CD14-positive monocyte (primary cell): ENCODE measurements at regions not wholly inside any gene's neighbourhood (a gene's known extent, or its start where the extent isn't known, plus 50 kb on each side); places are given as distances from the start of the nearest gene placed in this dataset.
A peak's percentile ranks its signal among the peaks of the same experiment; 100 is the strongest.

Experiments used
- DNase-seq, 3 donors: peaks; one replicate each; pipeline ENCODE4 v3.0.0-alpha.2; 2011 to 2022
- H2AFZ ChIP-seq: 2 replicates; pipeline ENCODE4 v1.6.0; 2012; ENCODE audit warnings: mild to moderate bottlenecking, low read depth, low read length, inconsistent platforms; ENCODE audit not compliant: insufficient read depth, poor library complexity, severe bottlenecking
- H3K27ac ChIP-seq, 2 donors: 1 replicate in 1 of 2; 2 replicates in 1 of 2; pipeline ENCODE4 v1.5.1; 2012 to 2013; ENCODE audit warnings: low read length in 2 of 2, control low read depth in 1 of 2, inconsistent platforms in 1 of 2, low read depth in 1 of 2, mild to moderate bottlenecking in 1 of 2
- H3K27me3 ChIP-seq, 2 donors: one replicate each; pipeline versions ENCODE4 v1.6.0 to v1.6.1; 2011 to 2013; ENCODE audit warnings: low read length in 2 of 2; ENCODE audit not compliant: control insufficient read depth in 2 of 2, insufficient read depth in 2 of 2
- H3K36me3 ChIP-seq, 2 donors: replicated peaks in 1 of 2; 1 replicate in 1 of 2; 2 replicates in 1 of 2; pipeline versions ENCODE4 v1.5.1 to v1.6.1; 2012 to 2013; ENCODE audit warnings: low read length in 2 of 2, control low read depth in 1 of 2, inconsistent platforms in 1 of 2, mild to moderate bottlenecking in 1 of 2; ENCODE audit not compliant: insufficient read depth in 2 of 2, control insufficient read depth in 1 of 2
- H3K4me1 ChIP-seq, 2 donors: 1 replicate in 1 of 2; 2 replicates in 1 of 2; pipeline versions ENCODE4 v1.5.1 to v1.6.1; 2012 to 2013; ENCODE audit warnings: low read length in 2 of 2, control low read depth in 1 of 2, inconsistent platforms in 1 of 2, mild to moderate bottlenecking in 1 of 2, moderate library complexity in 1 of 2; ENCODE audit not compliant: insufficient read depth in 2 of 2, control insufficient read depth in 1 of 2
- H3K4me2 ChIP-seq: replicated peaks from 2 replicates; pipeline ENCODE3; 2012; ENCODE audit warnings: low read length, moderate library complexity, mild to moderate bottlenecking; ENCODE audit not compliant: poor library complexity, severe bottlenecking; ENCODE audit errors: extremely low read depth
- H3K4me3 ChIP-seq, 3 experiments: fragments of 200-600 bp in 1 of 3; sonication (generic) in 1 of 3; replicated peaks in 1 of 3; 1 replicate in 2 of 3; 2 replicates in 1 of 3; pipeline ENCODE4 v1.5.1; 2011 to 2013; ENCODE audit warnings: low read length in 3 of 3, mild to moderate bottlenecking in 3 of 3, control low read depth in 2 of 3, low read depth in 2 of 3, inconsistent platforms in 1 of 3, moderate library complexity in 1 of 3
- H3K79me2 ChIP-seq: 2 replicates; pipeline ENCODE4 v1.6.0; 2012; ENCODE audit warnings: mild to moderate bottlenecking, control low read depth, inconsistent platforms, low read length, moderate library complexity; ENCODE audit not compliant: insufficient read depth
- H3K9ac ChIP-seq: 2 replicates; pipeline ENCODE4 v1.6.0; 2017; ENCODE audit warnings: low read length, mild to moderate bottlenecking; ENCODE audit not compliant: insufficient read depth, poor library complexity, severe bottlenecking
- H3K9me3 ChIP-seq, 2 donors: replicated peaks in 1 of 2; 1 replicate in 1 of 2; 2 replicates in 1 of 2; pipeline versions ENCODE4 v1.5.1 to v1.6.1; 2012 to 2013; ENCODE audit warnings: low read length in 2 of 2, control low read depth in 1 of 2; ENCODE audit not compliant: control insufficient read depth in 1 of 2, insufficient read depth in 1 of 2
- H4K20me1 ChIP-seq: 2 replicates; pipeline ENCODE4 v1.6.0; 2012; ENCODE audit warnings: mild to moderate bottlenecking, low read length, control low read depth, moderate library complexity; ENCODE audit not compliant: insufficient read depth
- H3K27ac Mint-ChIP-seq, 7 donors: one replicate each; pipeline ENCODE4 v1.8.0; 2020; ENCODE audit warnings: mild to moderate bottlenecking in 7 of 7, mixed read lengths in 7 of 7, moderate library complexity in 6 of 7, inconsistent platforms in 2 of 7
- H3K27me3 Mint-ChIP-seq, 3 donors: one replicate each; pipeline ENCODE4 v1.8.0; 2021 to 2022; ENCODE audit warnings: low read depth in 3 of 3, mild to moderate bottlenecking in 3 of 3, mixed read lengths in 3 of 3, moderate library complexity in 3 of 3, inconsistent platforms in 1 of 3
- H3K36me3 Mint-ChIP-seq, 2 donors: one replicate each; pipeline ENCODE4 v1.8.0; 2020; ENCODE audit warnings: mixed read lengths in 2 of 2, inconsistent platforms in 1 of 2, mild to moderate bottlenecking in 1 of 2
- H3K4me1 Mint-ChIP-seq: one replicate; pipeline ENCODE4 v1.8.0; 2020; ENCODE audit warnings: mild to moderate bottlenecking, mixed read lengths
- H3K4me3 Mint-ChIP-seq, 2 donors: one replicate each; pipeline ENCODE4 v1.8.0; 2020; ENCODE audit warnings: mild to moderate bottlenecking in 2 of 2, mixed read lengths in 2 of 2, moderate library complexity in 1 of 2
- H3K9me3 Mint-ChIP-seq, 7 donors: one replicate each; pipeline ENCODE4 v1.8.0; 2020 to 2022; ENCODE audit warnings: mixed read lengths in 7 of 7, mild to moderate bottlenecking in 6 of 7, moderate library complexity in 6 of 7, inconsistent platforms in 2 of 7
- CTCF ChIP-seq: fragments of 200-600 bp; IDR thresholded peaks from one replicate; pipeline ENCODE4 v1.8.0; 2022; ENCODE audit warnings: antibody characterized with exemption, mild to moderate bottlenecking
- WGBS: methylation state at CpG from one replicate; pipeline ENCODE4 v1.1.5; 2013; ENCODE audit warnings: missing lambda C conversion rate; ENCODE audit not compliant: insufficient coverage; 5-methylcytosine and 5-hydroxymethylcytosine counted together
- intact Hi-C, 2 donors: fragments of 100-400 bp; cut with micrococcal nuclease; formaldehyde crosslinking; loops; one replicate each; pipeline versions ENCODE4 v1.15.0 to v1.15.1; 2023

DNA sequence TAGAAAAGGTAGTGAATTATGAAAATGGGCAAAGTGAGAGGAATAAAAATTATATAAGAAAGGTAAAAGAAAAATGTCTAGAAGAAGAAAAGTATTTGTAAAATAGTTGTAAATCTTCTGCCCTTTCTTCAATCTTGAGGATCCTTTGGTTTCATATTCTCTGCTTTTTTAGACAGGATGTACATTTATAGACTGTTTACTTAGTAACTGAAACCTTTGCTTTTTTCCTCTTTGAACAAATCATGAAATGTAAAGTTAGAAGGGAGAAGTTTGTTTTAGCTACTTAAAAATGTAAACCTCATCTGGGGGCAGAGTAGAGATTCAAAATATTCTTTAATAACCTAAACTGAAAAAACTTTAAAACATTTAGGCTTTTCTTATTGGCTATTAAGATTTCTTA lies 150.4 kb upstream of the ITGA4 start:
- Histone ChIP-seq H3K27me3 (no peaks in the 10 kb centered on the region), H4K20me1 (no peaks in the 10 kb centered on the region), H3K4me1 (peaks cover 58 to 74% of the 10 kb centered on the region in 2 donors), H3K9ac (no peak overlapping the region), H2AFZ (peak overlapping the region; percentile 46), H3K9me3 (no peaks in the 10 kb centered on the region), H3K36me3 (no peaks in the 10 kb centered on the region), H3K4me2 (peak overlapping the region; percentile 62), H3K79me2 (no peaks in the 10 kb centered on the region), H3K4me3 (peak overlapping the region in 1 of 3 experiments; percentile 33), H3K27ac (peak overlapping the region in 1 of 2 donors; percentile 90)
- H3K4me3 Mint-ChIP-seq, result peak overlapping the region in 1 of 2 donors; percentile 74
- peak overlapping the region; percentile 74 to 95 (median 94) for H3K27ac Mint-ChIP-seq
- DNase-seq, result peak in 1 of 3 donors; percentile 4
- intact Hi-C loops, result loop anchor here (5.0 to 10.0 kb wide), 4 partner anchors 52 to 151 kb away; partner anchors contain the start of gene ITGA4 (in 2 of the 2)
- no peaks in the 10 kb centered on the region for H3K27me3 Mint-ChIP-seq
- peaks cover 67% of the 10 kb centered on the region for H3K4me1 Mint-ChIP-seq
- no peak for TF ChIP-seq CTCF
- no peaks in the 10 kb centered on the region for H3K36me3 Mint-ChIP-seq
- no peaks in the 10 kb centered on the region for H3K9me3 Mint-ChIP-seq

DNA sequence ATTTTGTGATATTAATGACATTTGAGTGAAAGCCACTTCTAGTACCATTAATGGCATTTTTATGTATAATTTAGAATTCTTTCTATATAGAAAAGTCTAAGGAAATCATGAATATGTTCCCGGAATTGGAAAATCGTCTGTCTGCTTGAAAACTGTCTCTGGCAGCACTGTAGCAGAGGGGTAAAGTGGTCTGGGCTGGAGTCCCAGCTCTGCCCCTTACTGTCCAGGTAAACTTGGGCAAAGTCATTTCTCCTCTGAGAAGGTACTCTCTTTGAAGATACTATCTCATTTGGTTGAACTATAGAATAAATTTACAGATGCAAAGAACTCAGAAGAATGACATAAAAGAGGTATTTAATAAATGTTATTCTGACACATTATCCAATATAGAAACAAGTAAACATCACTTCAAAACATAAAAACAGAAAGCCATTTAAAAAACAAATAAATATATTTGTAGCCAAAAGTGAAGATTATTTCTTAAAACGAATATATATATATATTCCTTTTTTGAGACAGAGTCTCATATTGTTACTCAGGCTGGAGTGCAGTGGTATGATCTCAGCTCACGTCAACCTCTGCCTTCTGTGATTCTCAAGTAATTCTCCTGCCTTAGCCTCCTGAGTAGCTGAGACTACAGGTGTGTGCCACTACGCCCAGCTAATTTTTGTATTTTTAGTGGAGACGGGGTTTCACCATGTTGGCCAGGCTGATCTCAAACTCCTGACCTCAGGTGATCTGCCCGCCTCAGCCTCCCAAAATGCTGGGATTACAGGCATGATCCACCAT lies 149.8 kb upstream of the ITGA4 start:
- 57% methylated on average over 1 of the region's 7 CpGs for WGBS
- Mint-ChIP-seq H3K27me3 (no peaks in the 10 kb centered on the region), H3K9me3 (no peaks in the 10 kb centered on the region)

More for the DNA sequence above, 149.8 kb upstream of the ITGA4 start:
- Mint-ChIP-seq H3K4me1 (peaks cover 73% of the 10 kb centered on the region), H3K4me3 (no peak overlapping the region), H3K36me3 (no peaks in the 10 kb centered on the region), H3K27ac (peak overlapping the region; percentile 31 to 95 (median 89))
- Histone ChIP-seq H3K27ac (peak overlapping the region; percentile 56 to 90), H3K4me1 (peaks cover 62 to 80% of the 10 kb centered on the region in 2 donors), H3K4me2 (peak overlapping the region; percentile 62), H3K4me3 (peak overlapping the region in 1 of 3 experiments; percentile 33), H4K20me1 (no peaks in the 10 kb centered on the region), H3K9ac (no peak overlapping the region), H3K36me3 (no peaks in the 10 kb centered on the region), H2AFZ (no peak overlapping the region), H3K27me3 (no peaks in the 10 kb centered on the region), H3K79me2 (no peaks in the 10 kb centered on the region), H3K9me3 (no peaks in the 10 kb centered on the region)
- TF ChIP-seq CTCF, result no peak
- intact Hi-C loops, result loop anchor here (5.0 to 10.0 kb wide), 4 partner anchors 53 to 150 kb away; partner anchors contain the start of gene ITGA4 (in 2 of the 2)
- DNase-seq, result no peak
